Adrenal gland (tissue), 9 donors: ENCODE measurements at regions not wholly inside any gene's neighbourhood (a gene's known extent, or its start where the extent isn't known, plus 50 kb on each side); places are given as distances from the start of the nearest gene placed in this dataset.

Experiments used
- DNase-seq, 7 donors: peaks; one replicate each; pipeline ENCODE4 v3.0.0-alpha.2; 2019 to 2020
- H3K27ac ChIP-seq, 5 donors: fragments of 200-600 bp; sonication (generic) in 4 of 5; 1 replicate in 3 of 5; 2 replicates in 2 of 5; pipeline versions ENCODE4 v1.5.1 to v1.8.0; 2016 to 2020; ENCODE audit warnings: mild to moderate bottlenecking in 1 of 5
- H3K27me3 ChIP-seq: fragments of 200-600 bp; 2 replicates; pipeline ENCODE4 v1.8.0; 2021
- H3K36me3 ChIP-seq, 2 donors: fragments of 200-600 bp; replicated peaks in 1 of 2; 1 replicate in 1 of 2; 2 replicates in 1 of 2; pipeline versions ENCODE4 v1.5.1 to v1.8.0; 2018 to 2022
- H3K4me1 ChIP-seq, 2 donors: fragments of 200-600 bp; replicated peaks in 1 of 2; 1 replicate in 1 of 2; 2 replicates in 1 of 2; pipeline versions ENCODE4 v1.5.1 to v1.8.0; 2018 to 2021
- H3K4me3 ChIP-seq, 4 donors: fragments of 200-600 bp; sonication (generic) in 3 of 4; one replicate each; pipeline ENCODE4 v1.5.1; 2016 to 2018
- H3K9me3 ChIP-seq, 3 donors: fragments of 200-600 bp; sonication (generic) in 1 of 3; replicated peaks in 1 of 3; 1 replicate in 2 of 3; 2 replicates in 1 of 3; pipeline versions ENCODE4 v1.5.1 to v1.8.0; 2016 to 2021
- POLR2A ChIP-seq, 2 donors: fragments of 450-650 bp; IDR thresholded peaks; one replicate each; pipeline ENCODE4 v1.6.1; 2017; ENCODE audit warnings: antibody characterized with exemption in 2 of 2, mild to moderate bottlenecking in 2 of 2, moderate library complexity in 1 of 2
- WGBS, 4 donors: extraction: QIAGEN DNeasy Blood & Tissue Kit in 2 of 4; methylation state at CpG; one replicate each; pipeline versions ENCODE4 v1.1.5 to v1.1.7; 2013 to 2017; 5-methylcytosine and 5-hydroxymethylcytosine counted together
- intact Hi-C, 2 donors: fragments of 100-400 bp; cut with DNase I; formaldehyde crosslinking; loops; one replicate each; pipeline versions ENCODE4 v1.14.1 to v1.15.0; 2022 to 2023
- TF ChIP-seq, protein P1 (sequence below), 6 experiments: fragments of 450-650 bp in 4 of 6; fragments of 200-600 bp in 2 of 6; sonication (generic) in 1 of 6; IDR thresholded peaks; 1 replicate in 5 of 6; 2 replicates in 1 of 6; pipeline versions ENCODE4 v1.5.1 to v1.8.0; 2016 to 2021; ENCODE audit warnings: antibody characterized with exemption in 6 of 6, mild to moderate bottlenecking in 2 of 6, moderate library complexity in 1 of 6
- donor health status: healthy with polysubstance abuse.
- donor health status: Bipolar disorder and iron deficiency.
- donor health status: DM: yes; HTN: yes; CAD: no.
- donor health status: DM: no; HTN: no; CAD: no.
- donor health status: DM: no; HTN: no; CAD: no.

DNA sequence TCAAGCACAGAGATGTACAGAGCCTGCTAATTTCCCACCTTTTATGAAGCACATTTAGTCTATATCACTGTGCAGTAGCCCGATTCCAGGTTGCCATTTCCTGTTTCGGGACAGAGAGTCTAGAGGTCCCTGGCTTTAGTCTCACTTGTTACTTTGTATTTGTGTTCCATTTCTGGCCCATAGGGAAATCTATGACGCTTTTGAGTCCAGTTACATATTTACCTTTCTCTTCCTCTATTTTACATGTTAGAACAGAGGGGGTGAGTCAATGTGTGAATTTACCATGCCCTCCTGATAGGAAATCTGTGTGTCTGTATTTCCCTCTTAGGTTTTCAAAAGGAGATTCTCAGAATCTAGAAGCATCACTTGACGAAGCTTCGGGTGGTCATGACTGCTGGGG is 227.1 kb upstream of the ZFHX3 start:
- no peak for DNase-seq
- Histone ChIP-seq H3K36me3 (no peaks in the 10 kb centered on the region), H3K4me1 (no peaks in the 10 kb centered on the region), H3K9me3 (no peaks in the 10 kb centered on the region), H3K27ac (no peak overlapping the region), H3K4me3 (no peak overlapping the region), H3K27me3 (no peaks in the 10 kb centered on the region)
- intact Hi-C loops = no loop called here
- 82 to 91% (median 86%) methylated on average over 4 to 5 of the region's 5 CpGs for WGBS, 4 donors
- TF ChIP-seq, protein P1, sequence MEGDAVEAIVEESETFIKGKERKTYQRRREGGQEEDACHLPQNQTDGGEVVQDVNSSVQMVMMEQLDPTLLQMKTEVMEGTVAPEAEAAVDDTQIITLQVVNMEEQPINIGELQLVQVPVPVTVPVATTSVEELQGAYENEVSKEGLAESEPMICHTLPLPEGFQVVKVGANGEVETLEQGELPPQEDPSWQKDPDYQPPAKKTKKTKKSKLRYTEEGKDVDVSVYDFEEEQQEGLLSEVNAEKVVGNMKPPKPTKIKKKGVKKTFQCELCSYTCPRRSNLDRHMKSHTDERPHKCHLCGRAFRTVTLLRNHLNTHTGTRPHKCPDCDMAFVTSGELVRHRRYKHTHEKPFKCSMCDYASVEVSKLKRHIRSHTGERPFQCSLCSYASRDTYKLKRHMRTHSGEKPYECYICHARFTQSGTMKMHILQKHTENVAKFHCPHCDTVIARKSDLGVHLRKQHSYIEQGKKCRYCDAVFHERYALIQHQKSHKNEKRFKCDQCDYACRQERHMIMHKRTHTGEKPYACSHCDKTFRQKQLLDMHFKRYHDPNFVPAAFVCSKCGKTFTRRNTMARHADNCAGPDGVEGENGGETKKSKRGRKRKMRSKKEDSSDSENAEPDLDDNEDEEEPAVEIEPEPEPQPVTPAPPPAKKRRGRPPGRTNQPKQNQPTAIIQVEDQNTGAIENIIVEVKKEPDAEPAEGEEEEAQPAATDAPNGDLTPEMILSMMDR (IDR thresholded peaks at IDR 0.05) = no peak
- no peak for TF ChIP-seq POLR2A (IDR thresholded peaks at IDR 0.05)

DNA sequence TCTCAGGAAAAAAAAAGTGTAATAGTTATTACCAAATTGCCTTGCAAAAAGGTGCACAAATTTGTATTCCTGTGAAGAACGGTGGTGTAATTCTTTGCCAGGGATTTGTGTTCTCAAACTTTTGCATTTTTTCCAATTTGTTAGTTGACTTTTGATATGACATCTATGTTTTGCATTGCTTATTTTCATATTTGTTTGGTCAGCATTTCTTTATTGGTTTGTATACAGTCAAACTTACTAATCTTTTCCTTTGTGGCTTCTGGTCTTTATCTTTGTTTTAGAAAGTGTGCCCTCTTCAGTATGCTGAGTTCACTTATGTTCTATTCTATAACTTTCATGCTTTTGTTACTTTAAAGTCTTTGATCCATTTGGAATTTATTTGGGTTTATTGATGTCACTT is 226.2 kb upstream of the ZFHX3 start:
- Histone ChIP-seq H3K36me3 (no peaks in the 10 kb centered on the region), H3K4me3 (no peak overlapping the region), H3K9me3 (no peaks in the 10 kb centered on the region), H3K27me3 (no peaks in the 10 kb centered on the region), H3K4me1 (no peaks in the 10 kb centered on the region), H3K27ac (no peak overlapping the region)
- intact Hi-C loops = no loop called here
- TF ChIP-seq, protein P1 (IDR thresholded peaks at IDR 0.05) = no peak
- TF ChIP-seq POLR2A (IDR thresholded peaks at IDR 0.05) = no peak
- WGBS, 4 donors = 91 to 100% (median 97%) methylated on average over 1 of the region's 1 CpG
- DNase-seq = no peak

- no peak for TF ChIP-seq POLR2A (IDR thresholded peaks at IDR 0.05)
- TF ChIP-seq, protein P1 (IDR thresholded peaks at IDR 0.05) = peak in 1 of 6 experiments; percentile 12
- Histone ChIP-seq H3K27ac (no peak overlapping the region), H3K4me3 (no peak overlapping the region), H3K4me1 (no peaks in the 10 kb centered on the region), H3K36me3 (no peaks in the 10 kb centered on the region), H3K27me3 (no peaks in the 10 kb centered on the region), H3K9me3 (no peaks in the 10 kb centered on the region)
- DNase-seq = no peak
- 87 to 91% (median 89%) methylated on average over 13 to 14 of the region's 14 CpGs for WGBS, 4 donors
- intact Hi-C loops = no loop called here
Measured at GRCh38 chr16:73268366-73268993, 220.6 kb upstream of the ZFHX3 start.

- DNase-seq = no peak
- H3K27me3 ChIP-seq = no peaks in the 10 kb centered on the region
- H3K36me3 ChIP-seq = no peaks in the 10 kb centered on the region
- H3K9me3 ChIP-seq = no peaks in the 10 kb centered on the region
- intact Hi-C loops = no loop called here
- WGBS, 4 donors = 76 to 81% (median 79%) methylated on average over 5 of the region's 5 CpGs
- no peak overlapping the region for H3K27ac ChIP-seq
- H3K4me1 ChIP-seq = no peaks in the 10 kb centered on the region
- TF ChIP-seq, protein P1 (IDR thresholded peaks at IDR 0.05) = no peak
- TF ChIP-seq POLR2A (IDR thresholded peaks at IDR 0.05) = no peak
- H3K4me3 ChIP-seq = no peak overlapping the region
Measured at GRCh38 chr16:73265935-73266334, 218.0 kb upstream of the ZFHX3 start.
